ENCODE measurements at regions not wholly inside any gene's neighbourhood (a gene's known extent, or its start where the extent isn't known, plus 50 kb on each side); places are given as distances from the start of the nearest gene placed in this dataset.

- TF ChIP-seq POLR2A (IDR thresholded peaks at IDR 0.05) (no peak), CTCF (IDR thresholded peaks at IDR 0.05) (no peak)
Measured at GRCh38 chr10:31213959-31214358, 105.1 kb upstream of the ZEB1 start.

Data from heart left ventricle (tissue), 13 donors.